HFFc6 (cell line): ENCODE measurements at regions not wholly inside any gene's neighbourhood (a gene's known extent, or its start where the extent isn't known, plus 50 kb on each side); places are given as distances from the start of the nearest gene placed in this dataset.

ENCODE experiments used
- DNase-seq: peaks from one replicate; pipeline ENCODE4 v3.0.0-alpha.2; 2018
- H3K27ac Mint-ChIP-seq: 2 replicates; pipeline ENCODE4 v1.8.0; 2020; ENCODE audit warnings: mild to moderate bottlenecking, mixed read lengths
- H3K27me3 Mint-ChIP-seq: 2 replicates; pipeline ENCODE4 v1.8.0; 2021; ENCODE audit warnings: mild to moderate bottlenecking, moderate library complexity, mixed read lengths; ENCODE audit not compliant: insufficient read depth
- H3K36me3 Mint-ChIP-seq: 2 replicates; pipeline ENCODE4 v1.8.0; 2021; ENCODE audit warnings: low read depth, mixed read lengths
- H3K4me1 Mint-ChIP-seq: 2 replicates; pipeline ENCODE4 v1.8.0; 2020; ENCODE audit warnings: low read depth, mixed read lengths
- H3K4me3 Mint-ChIP-seq: 2 replicates; pipeline ENCODE4 v1.8.0; 2020; ENCODE audit warnings: mild to moderate bottlenecking, moderate library complexity, mixed read lengths
- H3K9me3 Mint-ChIP-seq: 2 replicates; pipeline ENCODE4 v1.8.0; 2020; ENCODE audit warnings: mild to moderate bottlenecking, mixed read lengths
- CTCF ChIP-seq: fragments of 200-600 bp; sonication (generic); IDR thresholded peaks from 2 replicates; pipeline ENCODE4 v1.5.0; 2021; ENCODE audit warnings: antibody characterized with exemption, mild to moderate bottlenecking

- peaks cover 49% of the 10 kb centered on the region for H3K4me1 Mint-ChIP-seq
- no peak for DNase-seq
- peak; percentile 89 for TF ChIP-seq CTCF
- H3K9me3 Mint-ChIP-seq: 0 out of 2 replicates have a peak, but pooled peaks cover 7% of the 10 kb centered on the region
- peaks cover 14% of the 10 kb centered on the region for H3K36me3 Mint-ChIP-seq
- H3K27ac Mint-ChIP-seq: peak overlapping the region; percentile 52; the same call in 1 of the 2 replicates
- H3K4me3 Mint-ChIP-seq: peak overlapping the region; percentile 12; the same call in 1 of the 2 replicates
- H3K27me3 Mint-ChIP-seq: no peaks in the 10 kb centered on the region; the same call in 1 of the 2 replicates
Observed at GRCh38 chr21:14862794-14863720, 201.7 kb downstream of the NRIP1 start.

GRCh38 chr21:14858311-14858710, 206.5 kb downstream of the NRIP1 start:
- no peak overlapping the region for H3K27ac Mint-ChIP-seq
- no peak overlapping the region for H3K4me3 Mint-ChIP-seq
- no peaks in the 10 kb centered on the region for H3K27me3 Mint-ChIP-seq
- no peak for TF ChIP-seq CTCF
- H3K9me3 Mint-ChIP-seq: 0 out of 2 replicates have a peak, but pooled peaks cover 7% of the 10 kb centered on the region
- H3K36me3 Mint-ChIP-seq: peaks cover 17% of the 10 kb centered on the region
- H3K4me1 Mint-ChIP-seq: peaks cover 13% of the 10 kb centered on the region
- DNase-seq: no peak

GRCh38 chr21:14857529-14857928, 207.3 kb downstream of the NRIP1 start:
- Mint-ChIP-seq H3K4me3 (no peak overlapping the region), H3K27ac (no peak overlapping the region), H3K27me3 (no peaks in the 10 kb centered on the region), H3K9me3 (0 out of 2 replicates have a peak, but pooled peaks cover 7% of the 10 kb centered on the region), H3K36me3 (peaks cover 18% of the 10 kb centered on the region), H3K4me1 (peaks cover 5% of the 10 kb centered on the region)
- no peak for TF ChIP-seq CTCF
- DNase-seq: no peak

GRCh38 chr21:14850394-14850793, 214.4 kb downstream of the NRIP1 start:
- Mint-ChIP-seq H3K27me3 (no peaks in the 10 kb centered on the region), H3K4me3 (no peak overlapping the region; the same call in 1 of the 2 replicates), H3K4me1 (peaks cover 21% of the 10 kb centered on the region), H3K36me3 (peaks cover 11% of the 10 kb centered on the region), H3K9me3 (no peaks in the 10 kb centered on the region; the same call in 1 of the 2 replicates), H3K27ac (peak overlapping the region; percentile 6)
- TF ChIP-seq CTCF: no peak
- DNase-seq: peak; percentile 4

- peaks cover 34% of the 10 kb centered on the region for H3K4me1 Mint-ChIP-seq
- H3K36me3 Mint-ChIP-seq: peaks cover 18% of the 10 kb centered on the region
Observed at GRCh38 chr21:14846621-14847020, 218.2 kb downstream of the NRIP1 start.

More at GRCh38 chr21:14846621-14847020, 218.2 kb downstream of the NRIP1 start:
- Mint-ChIP-seq H3K27ac (no peak overlapping the region), H3K4me3 (no peak overlapping the region), H3K9me3 (peaks cover 6% of the 10 kb centered on the region; the same call in 1 of the 2 replicates), H3K27me3 (no peaks in the 10 kb centered on the region; the same call in 1 of the 2 replicates)
- TF ChIP-seq CTCF: no peak
- DNase-seq: no peak
